SIG-M5 treated with dmso at 0.1 percent for 504 hours (cell line): ENCODE measurements at regions not wholly inside any gene's neighbourhood (a gene's known extent, or its start where the extent isn't known, plus 50 kb on each side); places are given as distances from the start of the nearest gene placed in this dataset.
"Not testable (repeated sequence)": the region's sequence is repeated elsewhere in the genome, so short reads cannot be mapped to it uniquely, and the experiment has no call there.

Experiments
- DNase-seq: peaks from one replicate; lab custom pipeline; 2025; ENCODE audit not compliant: unreplicated experiment; lab: John Stamatoyannopoulos, UW

DNA sequence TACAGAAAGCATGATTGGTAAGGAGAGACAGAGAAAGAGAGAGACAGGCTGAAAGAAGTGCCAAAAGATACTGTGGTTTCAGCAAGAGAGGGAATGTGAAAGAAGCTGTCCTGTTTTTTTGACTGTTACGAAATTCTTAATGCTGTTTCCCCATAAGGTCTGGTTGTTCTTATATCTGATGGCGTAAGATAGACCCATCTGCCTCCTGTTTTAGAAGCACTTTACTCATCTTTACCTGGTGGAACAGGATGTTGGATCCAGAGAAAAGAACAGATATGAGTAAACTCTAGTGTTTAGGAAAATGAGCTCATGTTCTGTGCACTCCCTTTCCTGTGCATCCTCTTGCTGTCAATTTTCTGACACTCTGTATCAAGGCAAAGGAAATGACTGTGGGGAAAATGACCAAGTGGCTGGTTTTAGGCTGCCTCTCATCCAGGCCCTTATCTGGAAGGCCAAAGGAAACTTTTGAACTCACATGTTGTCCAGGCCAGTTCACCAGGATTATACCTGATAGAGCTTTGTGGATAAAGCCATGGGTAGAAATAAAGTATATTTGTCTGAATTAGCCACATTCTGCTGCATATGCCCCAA lies 311.7 kb upstream of the HTR2C start:
- DNase-seq, result peak; percentile 48

DNA sequence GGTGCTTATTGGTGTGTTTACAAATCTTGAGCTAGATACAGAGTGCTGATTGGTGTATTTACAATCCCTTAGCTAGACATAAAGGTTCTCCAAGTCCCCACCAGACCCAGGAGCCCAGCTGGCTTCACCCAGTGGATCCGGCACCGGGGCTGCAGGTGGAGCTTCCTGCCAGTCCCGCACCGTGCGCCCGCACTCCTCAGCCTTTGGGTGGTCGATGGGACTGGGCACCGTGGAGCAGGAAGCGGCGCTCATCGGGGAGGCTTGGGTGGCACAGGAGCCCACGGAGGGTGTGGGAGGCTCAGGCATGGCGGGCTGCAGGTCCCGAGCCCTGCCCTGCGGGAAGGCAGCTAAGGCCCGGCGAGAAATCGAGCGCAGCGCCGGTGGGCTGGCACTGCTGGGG lies 313.5 kb upstream of the HTR2C start:
- not testable (repeated sequence) for DNase-seq

DNA sequence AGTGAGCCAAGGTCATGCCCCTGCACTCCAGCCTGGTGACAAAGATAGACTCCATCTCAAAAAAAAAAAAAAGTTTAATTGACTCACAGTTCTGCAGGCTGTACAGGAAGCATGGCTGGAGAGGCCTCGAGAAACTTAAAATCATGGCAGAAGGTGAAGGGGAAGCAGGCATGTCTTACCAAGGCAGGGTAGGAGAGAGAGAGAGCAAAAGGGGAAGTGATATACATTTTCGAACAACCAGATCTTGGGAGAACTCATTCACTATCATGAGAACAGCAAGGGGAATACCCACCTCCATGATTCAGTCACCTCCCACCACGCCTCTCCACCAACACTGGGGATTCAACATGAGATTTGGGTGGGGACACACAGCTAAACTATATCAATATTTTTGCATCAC lies 315.2 kb upstream of the HTR2C start:
- no peak for DNase-seq

DNA sequence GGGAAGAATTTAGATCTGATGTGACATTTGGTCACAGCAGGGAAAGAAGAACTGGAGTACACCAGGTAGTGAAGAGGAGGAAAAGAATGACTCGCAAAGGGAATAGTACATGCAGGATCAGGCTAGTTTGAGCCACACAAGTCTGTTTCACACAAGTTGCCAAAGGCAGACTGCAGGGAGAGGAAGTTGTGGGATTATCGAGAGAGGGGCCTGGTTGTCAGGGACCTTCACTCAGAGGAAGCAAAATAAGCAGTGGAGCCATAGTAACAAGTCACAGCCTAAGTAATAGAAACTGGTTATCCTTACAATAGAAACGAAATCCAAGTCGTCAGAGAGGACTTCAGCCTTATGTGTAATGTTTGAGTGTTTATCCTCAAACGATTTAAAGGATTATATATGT lies 316.7 kb upstream of the HTR2C start:
- peak; percentile 1 for DNase-seq

DNA sequence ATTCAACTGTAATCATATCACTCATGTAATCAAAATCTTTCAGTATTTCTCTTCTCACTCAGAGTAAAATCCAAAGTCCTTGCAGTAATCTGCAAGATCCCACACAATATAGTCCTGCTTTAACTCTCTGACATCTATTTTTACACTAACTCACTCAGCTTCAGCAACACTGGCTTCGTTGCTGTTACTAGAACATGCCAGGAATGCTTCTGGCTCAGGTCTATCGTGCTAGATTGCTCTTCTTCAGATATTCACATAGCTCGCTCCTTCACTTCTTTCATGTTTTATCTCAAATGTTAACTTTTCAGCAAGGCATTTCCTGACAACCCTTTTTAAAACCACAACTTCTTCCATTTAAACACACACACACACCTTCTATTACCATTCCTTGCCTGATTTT lies 331.7 kb upstream of the HTR2C start:
- DNase-seq, result no peak

DNA sequence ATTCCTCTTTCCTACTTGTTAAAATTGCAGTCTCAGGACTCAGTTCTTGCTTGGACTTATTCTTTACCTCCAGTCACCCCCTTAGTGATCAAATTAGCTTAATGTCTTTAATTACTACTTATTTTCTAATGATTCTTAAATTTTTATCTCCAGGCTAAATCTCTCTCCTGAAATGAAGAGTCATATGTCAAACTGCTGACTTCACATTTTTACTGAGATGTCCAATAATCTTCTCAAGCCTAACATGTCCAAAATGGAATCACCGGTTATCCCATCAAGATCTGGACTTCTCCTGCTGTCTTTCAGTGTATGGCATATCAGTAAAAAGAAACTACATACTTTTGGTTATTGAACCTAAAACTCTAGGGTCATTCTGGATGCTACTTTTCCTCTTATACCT lies 332.3 kb upstream of the HTR2C start:
- DNase-seq, result no peak

DNA sequence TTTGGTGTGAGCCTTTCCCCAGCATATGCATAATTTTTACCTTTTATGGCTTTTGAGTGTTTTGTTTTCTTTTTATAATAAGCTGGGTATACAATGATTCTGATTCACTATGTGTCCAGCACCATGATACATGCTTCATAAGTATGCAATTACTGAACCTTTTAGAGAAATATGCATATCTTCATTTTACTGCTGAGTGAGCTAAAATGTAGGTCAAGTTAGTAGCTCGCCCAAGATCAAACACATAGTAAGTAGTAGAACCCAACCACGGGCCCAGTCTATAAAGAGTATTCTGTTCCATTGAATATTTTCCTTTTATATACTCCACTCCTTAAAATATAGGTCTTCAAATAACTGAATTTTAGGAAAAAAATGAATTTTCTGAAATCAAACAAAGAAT lies 362.4 kb upstream of the HTR2C start:
- DNase-seq, result no peak

DNA sequence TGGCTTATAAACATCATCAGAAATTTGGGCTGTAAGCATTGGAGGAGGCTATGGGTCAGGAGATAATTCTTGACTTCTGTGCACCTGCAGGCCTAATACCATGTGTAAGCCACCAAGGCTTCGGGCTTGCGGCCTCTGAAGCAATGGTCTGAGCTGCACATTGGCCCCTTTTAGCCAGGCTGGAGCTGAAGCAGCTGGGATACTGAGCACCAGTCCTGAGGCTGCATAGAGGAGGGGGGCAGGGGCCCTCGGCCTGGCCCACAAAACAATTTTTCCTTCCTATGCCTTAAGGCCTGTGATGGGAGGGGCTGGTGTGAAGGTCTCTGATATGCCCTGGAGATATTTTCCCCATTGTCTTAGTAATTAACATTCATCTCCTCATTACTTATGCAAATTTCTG lies 373.0 kb upstream of the HTR2C start:
- no peak for DNase-seq

DNA sequence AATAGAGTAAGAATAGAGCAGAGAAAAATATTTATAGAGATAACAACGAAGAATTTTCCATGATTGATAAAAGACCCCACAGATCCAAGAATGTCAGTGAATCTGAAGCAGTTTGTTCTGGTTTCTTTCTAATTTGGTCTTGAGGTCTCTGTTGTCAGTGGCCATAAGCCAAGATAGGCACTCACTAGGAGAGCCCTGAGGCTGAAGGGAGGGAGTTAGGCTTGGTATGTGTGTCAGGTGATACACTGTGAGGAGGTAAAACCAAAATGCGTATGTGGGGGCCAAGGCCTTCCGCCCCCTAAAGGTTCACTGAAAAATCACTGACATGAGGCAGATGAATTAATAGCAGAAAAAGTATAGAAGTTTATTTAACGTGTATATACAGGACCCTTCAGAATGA lies 382.3 kb upstream of the HTR2C start:
- no peak for DNase-seq

DNA sequence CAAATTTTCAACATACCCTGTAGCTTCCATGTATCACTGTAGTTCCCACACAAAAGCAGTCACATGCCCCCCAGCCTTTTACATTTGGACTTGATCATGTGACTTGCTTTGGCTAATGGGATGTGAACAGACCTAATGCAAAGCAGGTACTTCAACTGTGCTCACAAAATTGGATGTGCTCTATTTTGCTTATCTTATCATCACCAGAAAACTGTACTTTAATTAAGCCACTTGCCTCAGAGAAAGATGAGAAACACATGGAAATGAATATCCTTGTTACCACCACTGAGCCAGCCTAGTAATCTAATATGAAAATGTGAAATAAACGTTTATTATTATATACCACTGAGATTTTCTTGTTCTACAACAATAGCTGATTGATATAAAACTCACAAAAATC lies 402.7 kb upstream of the HTR2C start:
- no peak for DNase-seq

DNA sequence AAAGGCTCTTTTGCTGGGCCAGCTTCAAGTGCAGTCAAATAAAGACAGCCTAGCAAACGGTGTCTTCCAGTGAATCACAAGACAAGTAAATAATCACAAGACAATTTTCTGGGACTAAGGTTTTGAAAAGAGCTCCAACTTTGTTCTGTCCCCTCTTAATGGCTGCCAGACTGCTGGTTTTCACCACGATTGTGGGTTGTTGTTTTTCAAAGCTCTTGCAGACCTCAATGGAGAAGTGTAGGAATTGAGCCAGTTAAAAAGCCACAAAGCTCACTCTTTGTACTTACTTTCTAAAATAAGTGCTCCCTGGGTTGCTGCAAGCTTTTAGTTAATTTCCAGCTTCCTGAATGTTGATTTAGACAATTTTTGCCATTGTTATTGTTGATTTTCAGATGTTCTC lies 405.8 kb upstream of the HTR2C start:
- DNase-seq, result peak; percentile 8

DNA sequence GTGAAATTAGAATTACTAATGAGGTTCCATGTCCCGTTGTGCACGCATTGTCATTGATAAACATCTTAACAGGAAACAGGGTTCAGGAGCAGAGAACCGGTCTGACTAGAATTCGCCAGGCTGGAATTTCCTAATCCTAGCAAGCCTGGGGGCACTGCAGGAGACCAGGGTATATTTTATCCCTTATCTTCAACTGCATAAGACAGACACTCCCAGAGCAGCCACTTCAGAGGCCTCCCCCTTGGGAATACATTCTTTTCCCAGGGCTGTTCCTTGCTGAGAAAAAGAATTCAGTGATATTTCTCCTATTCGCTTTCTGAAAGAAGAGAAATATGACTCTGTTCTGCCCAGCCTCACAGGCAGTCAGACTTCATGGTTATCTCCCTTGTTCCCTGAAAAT lies 416.6 kb upstream of the HTR2C start:
- not testable (repeated sequence) for DNase-seq

DNA sequence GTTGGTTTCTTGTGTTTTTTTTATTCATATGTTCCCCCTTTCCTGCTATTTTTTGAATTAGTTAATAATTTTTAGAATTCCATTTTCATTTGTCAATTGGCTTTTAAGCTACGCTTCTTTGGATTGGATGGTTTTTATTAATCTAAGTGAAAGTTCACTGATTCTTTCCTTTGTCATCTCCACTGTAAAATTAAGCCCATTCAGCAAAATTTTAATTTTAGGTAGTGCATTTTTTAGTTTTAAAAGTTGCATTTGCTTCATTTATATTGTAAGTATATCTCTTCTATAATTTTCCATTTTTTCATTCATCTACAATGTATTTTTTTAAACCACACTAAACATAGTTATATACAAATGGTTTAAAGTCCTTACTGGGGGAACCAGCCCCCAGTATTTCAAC lies 417.3 kb upstream of the HTR2C start:
- DNase-seq, result no peak

DNA sequence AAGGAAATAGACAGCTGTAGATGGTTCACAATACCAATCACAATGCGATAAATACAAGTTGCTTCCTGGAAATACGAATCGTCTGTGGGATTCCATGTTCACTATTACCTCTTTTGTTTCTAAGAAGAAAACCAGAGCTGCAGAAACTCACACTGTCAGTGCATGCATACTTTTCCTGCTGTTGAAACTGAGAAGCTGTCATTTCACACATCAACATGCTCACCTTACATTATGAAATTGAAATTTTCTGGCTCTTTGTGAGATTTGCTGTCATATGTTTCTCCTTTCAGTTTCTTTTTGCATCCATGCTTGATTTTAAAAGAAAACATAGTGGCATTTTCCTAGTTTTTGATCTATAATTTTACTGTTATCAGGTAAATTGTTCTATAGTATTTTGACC lies 418.3 kb upstream of the HTR2C start:
- no peak for DNase-seq

DNA sequence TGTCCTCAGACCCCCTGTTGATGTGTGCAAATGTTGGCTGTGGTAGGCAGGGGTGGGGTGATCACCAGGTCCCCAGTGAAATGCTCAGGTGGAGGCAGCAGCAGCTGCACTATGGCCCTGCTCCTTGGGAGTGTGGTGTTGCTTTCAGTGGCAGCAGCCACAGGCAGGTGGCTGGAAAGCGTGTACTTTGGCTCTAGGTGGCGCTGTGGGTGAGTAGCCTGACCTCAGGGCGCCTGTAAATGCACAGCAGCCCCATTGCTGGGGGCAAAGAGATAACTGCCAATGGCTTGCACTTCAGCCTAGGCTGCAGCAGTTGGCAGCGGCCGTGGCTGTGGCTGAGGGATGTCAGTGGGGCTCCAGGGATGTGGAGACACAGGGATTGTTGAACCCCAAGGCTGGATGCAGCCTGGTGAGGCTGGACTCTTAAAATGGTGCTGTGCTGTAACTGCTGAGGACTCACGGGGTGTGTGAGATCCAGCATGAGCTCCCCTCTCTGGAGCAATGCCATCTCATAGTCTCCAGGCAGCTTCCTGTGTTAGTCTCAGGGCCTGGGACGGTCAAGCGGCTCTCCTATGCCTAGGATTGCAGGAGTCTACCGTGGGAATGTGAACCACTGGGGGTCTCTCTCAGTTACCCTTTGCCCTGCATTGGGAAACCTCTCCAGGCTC lies 421.7 kb upstream of the HTR2C start:
- no peak for DNase-seq

DNA sequence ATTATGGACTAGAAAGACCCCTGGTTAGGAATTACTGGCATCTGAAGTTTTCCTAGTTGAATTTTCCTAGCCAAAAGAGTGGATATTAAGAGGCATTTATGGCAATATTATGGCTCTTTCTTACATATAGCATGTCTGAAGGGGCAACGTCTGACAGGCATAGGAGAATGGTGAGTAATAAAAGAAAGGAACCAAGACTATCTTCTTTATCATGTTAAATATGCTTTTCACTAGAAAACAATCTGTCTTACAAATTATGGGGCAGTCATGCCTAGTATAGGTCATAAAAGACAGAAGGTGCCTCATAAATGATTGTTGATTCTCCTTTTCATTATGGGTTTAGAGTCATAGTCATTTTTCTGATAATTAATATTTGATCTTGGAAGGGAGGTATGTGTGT lies 431.1 kb upstream of the HTR2C start:
- no peak for DNase-seq

DNA sequence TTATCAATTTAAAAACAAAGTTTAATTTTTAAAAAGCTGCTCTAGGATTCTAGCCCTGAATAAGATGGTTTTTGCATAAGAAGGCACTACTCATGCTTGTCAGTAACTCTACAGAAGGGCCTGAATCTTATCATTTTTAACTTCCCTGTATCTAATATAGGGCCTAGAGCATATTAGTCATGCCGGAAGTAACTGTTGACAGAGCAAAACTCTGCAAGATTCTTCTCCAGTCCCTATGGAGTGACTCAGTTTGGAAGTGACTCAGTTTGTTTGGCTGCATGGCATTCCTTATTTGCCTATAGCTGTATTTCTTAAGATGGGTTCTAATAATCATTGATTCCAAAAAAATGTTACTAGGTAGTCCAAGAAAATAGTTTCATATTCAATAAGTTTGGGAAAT lies 431.8 kb upstream of the HTR2C start:
- DNase-seq, result peak; percentile 64

DNA sequence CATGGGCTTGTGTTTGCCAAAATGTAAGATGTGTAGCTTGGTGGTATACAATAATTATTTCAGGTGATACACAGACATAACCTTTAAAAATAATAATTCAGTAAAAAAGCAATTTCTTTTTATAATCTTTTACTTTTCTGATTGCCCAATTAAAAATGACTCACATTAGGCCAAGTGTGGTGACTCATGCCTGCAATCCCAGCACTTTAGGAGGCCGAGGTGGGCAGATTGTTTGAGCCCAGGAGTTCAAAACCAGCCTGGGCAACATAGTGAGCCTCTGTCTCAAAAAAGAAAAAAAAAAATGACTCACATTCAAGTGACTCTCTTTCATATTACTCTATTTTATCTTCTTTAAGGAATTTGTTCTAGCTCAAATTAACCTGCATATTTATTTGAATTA lies 449.4 kb upstream of the HTR2C start:
- DNase-seq, result no peak

DNA sequence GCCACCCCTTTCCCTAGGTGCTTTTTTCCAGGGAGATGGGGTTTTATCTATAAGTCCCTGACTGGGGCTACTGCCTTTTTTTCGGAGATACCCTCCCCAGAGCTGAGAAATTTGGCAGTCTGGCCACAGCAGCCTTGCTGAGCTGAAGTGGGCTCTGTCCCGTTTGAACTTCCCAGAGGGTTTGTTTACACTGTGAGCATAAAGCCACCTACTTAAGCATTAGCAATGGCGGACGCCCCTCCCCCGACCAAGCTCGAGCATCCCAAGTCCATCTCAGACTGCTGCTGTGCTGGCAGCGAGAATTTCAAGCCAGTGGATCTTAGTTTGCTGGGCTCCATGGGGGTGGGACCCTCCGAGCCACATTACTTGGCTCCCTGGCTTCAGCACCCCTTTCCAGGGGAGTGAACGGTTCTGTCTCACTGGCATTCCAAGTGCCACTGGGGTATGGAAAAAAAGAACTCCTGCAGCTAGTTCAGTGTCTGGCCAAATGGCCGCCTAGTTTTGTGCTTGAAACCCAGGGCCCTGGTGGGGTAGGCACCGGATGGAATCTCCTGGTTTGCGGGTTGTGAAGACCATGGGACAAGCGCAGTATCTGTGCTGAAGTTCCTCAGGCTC lies 456.4 kb upstream of the HTR2C start:
- no peak for DNase-seq

DNA sequence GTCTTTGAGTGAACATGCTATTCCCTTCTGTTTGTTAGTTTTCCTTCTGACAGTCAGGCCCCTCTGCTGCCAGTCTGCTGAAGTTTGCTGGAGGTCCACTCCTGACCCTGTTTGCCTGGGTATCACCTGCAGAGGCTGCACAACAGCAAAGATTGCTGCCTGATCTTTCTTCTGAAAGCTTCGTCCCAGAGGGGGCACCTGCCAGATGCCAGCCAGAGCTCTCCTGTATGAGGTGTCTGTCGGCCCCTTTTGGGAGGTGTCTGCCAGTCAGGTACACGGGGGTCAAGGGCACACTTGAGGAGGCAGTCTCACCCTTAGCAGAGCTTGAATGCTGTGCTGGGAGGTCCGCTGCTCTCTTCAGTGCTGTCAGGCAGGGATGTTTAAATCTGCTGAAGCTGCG lies 456.9 kb upstream of the HTR2C start:
- DNase-seq, result no peak

DNA sequence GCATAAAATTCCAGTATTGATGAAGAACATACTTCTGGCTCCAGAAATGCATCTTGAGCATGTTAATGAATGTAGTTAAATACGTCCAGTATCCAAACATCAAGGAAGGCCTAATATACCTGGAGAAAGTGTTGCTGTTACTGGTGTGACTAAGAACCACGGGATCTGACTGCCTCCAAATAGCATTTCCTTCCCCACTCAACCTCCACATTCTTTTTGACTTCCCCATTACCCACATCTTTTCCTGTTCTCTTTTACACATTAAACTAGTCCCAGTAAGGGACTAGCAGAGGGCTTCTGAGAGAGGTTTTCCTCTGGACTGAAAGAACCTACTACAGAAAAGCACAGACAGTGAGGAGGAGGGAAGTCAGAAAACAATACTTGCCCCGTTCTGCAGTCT lies 482.8 kb upstream of the HTR2C start:
- no peak for DNase-seq

DNA sequence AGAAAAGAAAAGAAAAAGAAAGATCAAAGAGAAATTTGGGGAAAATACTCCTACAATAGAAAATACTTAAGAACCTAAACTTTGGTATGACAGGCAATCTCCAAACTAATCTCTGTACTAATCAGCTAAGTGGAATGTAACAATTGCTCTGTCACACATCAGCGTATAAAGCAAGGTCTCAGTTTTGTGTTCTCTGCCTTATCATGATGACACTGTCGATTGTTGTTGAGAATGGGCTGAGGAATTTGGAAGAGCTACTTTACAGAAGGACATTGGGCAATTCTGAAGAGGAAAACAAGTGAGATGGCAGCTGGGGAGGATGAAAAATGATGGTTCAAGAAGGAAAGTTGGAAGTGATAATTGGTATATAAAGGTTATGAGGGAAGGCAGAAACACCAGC lies 486.0 kb upstream of the HTR2C start:
- no peak for DNase-seq

DNA sequence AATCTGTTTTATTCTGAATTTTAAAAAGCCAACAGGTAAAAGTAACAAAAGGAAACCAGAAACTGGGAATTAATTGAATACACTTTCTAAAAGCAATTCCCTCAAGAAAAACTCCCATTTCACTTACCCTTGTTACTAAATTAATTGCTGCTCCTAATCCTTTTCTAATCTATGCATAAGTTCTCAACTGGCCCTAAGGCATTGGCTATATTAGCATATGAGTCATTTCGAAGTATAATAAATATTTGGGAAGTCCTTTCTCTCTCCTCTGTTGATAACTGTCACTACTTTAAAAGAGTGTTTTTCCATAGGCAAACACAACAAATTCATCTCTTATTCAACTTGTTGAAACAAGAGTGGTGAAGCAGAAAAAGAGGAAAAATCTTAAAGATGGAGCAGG lies 486.5 kb upstream of the HTR2C start:
- no peak for DNase-seq
